ENCODE measurements at regions not wholly inside any gene's neighbourhood (a gene's known extent, or its start where the extent isn't known, plus 50 kb on each side); places are given as distances from the start of the nearest gene placed in this dataset.
"Not testable (repeated sequence)": the region's sequence is repeated elsewhere in the genome, so short reads cannot be mapped to it uniquely, and the experiment has no call there.

DNA sequence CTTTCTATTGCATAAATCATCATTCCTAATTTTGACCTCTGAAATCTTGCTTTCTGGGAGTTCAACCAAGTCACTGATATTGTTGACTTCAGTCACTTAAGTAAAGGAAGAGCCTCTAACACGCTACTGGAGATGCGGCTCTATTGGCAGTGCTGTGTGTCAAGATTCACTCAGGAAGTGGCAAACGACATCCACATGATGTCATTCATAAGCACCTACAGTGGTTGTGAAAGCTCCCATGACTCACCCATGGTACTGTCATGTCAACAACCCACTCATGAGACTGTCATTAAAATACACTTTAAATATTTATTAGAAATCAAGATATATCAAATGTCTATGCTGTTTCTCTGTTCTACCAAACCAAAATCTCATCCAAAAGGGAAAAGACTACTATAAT lies 52.5 kb upstream of the LHFPL3 start:
- TF ChIP-seq, protein P1, sequence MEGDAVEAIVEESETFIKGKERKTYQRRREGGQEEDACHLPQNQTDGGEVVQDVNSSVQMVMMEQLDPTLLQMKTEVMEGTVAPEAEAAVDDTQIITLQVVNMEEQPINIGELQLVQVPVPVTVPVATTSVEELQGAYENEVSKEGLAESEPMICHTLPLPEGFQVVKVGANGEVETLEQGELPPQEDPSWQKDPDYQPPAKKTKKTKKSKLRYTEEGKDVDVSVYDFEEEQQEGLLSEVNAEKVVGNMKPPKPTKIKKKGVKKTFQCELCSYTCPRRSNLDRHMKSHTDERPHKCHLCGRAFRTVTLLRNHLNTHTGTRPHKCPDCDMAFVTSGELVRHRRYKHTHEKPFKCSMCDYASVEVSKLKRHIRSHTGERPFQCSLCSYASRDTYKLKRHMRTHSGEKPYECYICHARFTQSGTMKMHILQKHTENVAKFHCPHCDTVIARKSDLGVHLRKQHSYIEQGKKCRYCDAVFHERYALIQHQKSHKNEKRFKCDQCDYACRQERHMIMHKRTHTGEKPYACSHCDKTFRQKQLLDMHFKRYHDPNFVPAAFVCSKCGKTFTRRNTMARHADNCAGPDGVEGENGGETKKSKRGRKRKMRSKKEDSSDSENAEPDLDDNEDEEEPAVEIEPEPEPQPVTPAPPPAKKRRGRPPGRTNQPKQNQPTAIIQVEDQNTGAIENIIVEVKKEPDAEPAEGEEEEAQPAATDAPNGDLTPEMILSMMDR (IDR thresholded peaks at IDR 0.05) = no peak
- Histone ChIP-seq H3K4me3 (no peak overlapping the region), H3K27ac (no peak overlapping the region), H3K4me1 (no peaks in the 10 kb centered on the region), H3K9me3 (peaks cover 0 to 20% (median 0%) of the 10 kb centered on the region in 11 donors), H3K36me3 (no peaks in the 10 kb centered on the region), H3K27me3 (peaks cover 0 to 4% (median 0%) of the 10 kb centered on the region in 7 donors)
- 44 to 48% methylated on average over 3 of the region's 3 CpGs for WGBS, 2 donors
- intact Hi-C loops (cut with DNase I) = loop anchor here in 1 of 10 donors (10.0 kb wide), 1 partner anchor 259 kb away; no protein-coding TSS in a partner anchor
- no peak for ATAC-seq
- no peak for DNase-seq

DNA sequence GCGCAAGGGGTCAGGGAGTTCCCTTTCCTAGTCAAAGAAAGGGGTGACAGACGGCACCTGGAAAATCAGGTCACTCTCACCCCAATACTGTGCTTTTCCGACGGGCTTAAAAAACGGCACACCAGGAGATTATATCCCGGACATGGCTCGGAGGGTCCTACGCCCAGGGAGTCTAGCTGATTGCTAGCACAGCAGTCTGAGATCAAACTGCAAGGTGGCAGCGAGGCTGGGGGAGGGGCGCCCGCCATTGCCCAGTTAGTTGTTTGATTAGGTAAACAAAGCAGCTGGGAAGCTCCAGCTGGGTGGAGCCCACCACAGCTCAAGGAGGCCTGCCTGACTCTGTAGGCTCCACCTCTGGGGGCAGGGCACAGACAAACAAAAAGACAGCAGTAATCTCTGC lies 51.7 kb upstream of the LHFPL3 start:
- ATAC-seq, DNase-seq, H3K27ac ChIP-seq, H3K36me3 ChIP-seq, H3K4me3 ChIP-seq, H3K27me3 ChIP-seq, H3K4me1 ChIP-seq: not testable (repeated sequence)
- intact Hi-C loops (cut with DNase I) = loop anchor here in 1 of 10 donors (10.0 kb wide), 1 partner anchor 258 kb away; no protein-coding TSS in a partner anchor
- WGBS, 2 donors = 89 to 94% methylated on average over 10 of the region's 11 CpGs
- peaks cover 0 to 23% (median 0%) of the 10 kb centered on the region in 11 donors for H3K9me3 ChIP-seq
